ENCODE measurements at regions not wholly inside any gene's neighbourhood (a gene's known extent, or its start where the extent isn't known, plus 50 kb on each side); places are given as distances from the start of the nearest gene placed in this dataset.
"Not testable (repeated sequence)": the region's sequence is repeated elsewhere in the genome, so short reads cannot be mapped to it uniquely, and the experiment has no call there.

- Mint-ChIP-seq H3K36me3 (no peaks in the 10 kb centered on the region), H3K4me1 (no peaks in the 10 kb centered on the region), H3K27ac (no peak overlapping the region), H3K4me3 (no peak overlapping the region), H3K27me3 (ENCODE audit: low read depth) (peaks cover 2% of the 10 kb centered on the region), H3K9me3 (no peaks in the 10 kb centered on the region)
- no peak for TF ChIP-seq CTCF (IDR thresholded peaks at IDR 0.05; ENCODE audit: unreplicated experiment)
- DNase-seq (ENCODE audit: low spot score in 2 of 2, unreplicated experiment in 2 of 2): no peak
These were observed 86.4 kb upstream of the SEZ6L start for GRCh38 chr22:26082866-26083265.

- H3K4me3 Mint-ChIP-seq: no peak overlapping the region
- DNase-seq (ENCODE audit: low spot score in 2 of 2, unreplicated experiment in 2 of 2): no peak
- no peaks in the 10 kb centered on the region for H3K4me1 Mint-ChIP-seq
- H3K27me3 Mint-ChIP-seq (ENCODE audit: low read depth): peaks cover 15% of the 10 kb centered on the region
- no peak for TF ChIP-seq CTCF (IDR thresholded peaks at IDR 0.05; ENCODE audit: unreplicated experiment)
- H3K27ac Mint-ChIP-seq: no peak overlapping the region
- no peaks in the 10 kb centered on the region for H3K9me3 Mint-ChIP-seq
- no peaks in the 10 kb centered on the region for H3K36me3 Mint-ChIP-seq
These were observed 82.9 kb upstream of the SEZ6L start for GRCh38 chr22:26086359-26086758.

GRCh38 chr22:26087816-26088215 lies 81.4 kb upstream of the SEZ6L start:
- H3K36me3 Mint-ChIP-seq: no peaks in the 10 kb centered on the region
- no peak for TF ChIP-seq CTCF (IDR thresholded peaks at IDR 0.05; ENCODE audit: unreplicated experiment)
- H3K27me3 Mint-ChIP-seq (ENCODE audit: low read depth): peaks cover 22% of the 10 kb centered on the region
- H3K9me3 Mint-ChIP-seq: no peaks in the 10 kb centered on the region
- H3K27ac Mint-ChIP-seq: no peak overlapping the region
- no peak overlapping the region for H3K4me3 Mint-ChIP-seq
- DNase-seq (ENCODE audit: low spot score in 2 of 2, unreplicated experiment in 2 of 2): no peak
- no peaks in the 10 kb centered on the region for H3K4me1 Mint-ChIP-seq

DNA sequence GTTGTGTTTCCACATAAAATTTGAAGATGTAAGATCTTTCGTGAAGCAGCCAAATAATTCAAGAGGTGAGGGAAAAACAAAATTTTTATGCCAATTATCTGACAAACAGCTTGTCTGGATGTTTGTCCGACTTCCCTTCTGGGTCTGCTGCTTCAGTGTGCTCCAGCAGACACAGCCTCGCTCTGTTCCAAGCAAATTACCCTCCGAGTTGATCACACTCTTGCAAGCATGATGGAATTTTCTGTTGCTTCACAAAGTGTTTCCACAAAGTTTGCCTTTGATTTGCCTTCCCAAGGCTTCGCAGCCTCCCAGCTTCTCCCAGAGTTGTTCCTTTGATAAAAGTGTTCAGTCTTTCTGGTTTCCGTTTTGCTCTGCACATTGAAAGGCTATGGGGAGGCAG lies 78.4 kb upstream of the SEZ6L start:
- no peaks in the 10 kb centered on the region for H3K9me3 Mint-ChIP-seq
- no peak for TF ChIP-seq CTCF (IDR thresholded peaks at IDR 0.05; ENCODE audit: unreplicated experiment)

DNA sequence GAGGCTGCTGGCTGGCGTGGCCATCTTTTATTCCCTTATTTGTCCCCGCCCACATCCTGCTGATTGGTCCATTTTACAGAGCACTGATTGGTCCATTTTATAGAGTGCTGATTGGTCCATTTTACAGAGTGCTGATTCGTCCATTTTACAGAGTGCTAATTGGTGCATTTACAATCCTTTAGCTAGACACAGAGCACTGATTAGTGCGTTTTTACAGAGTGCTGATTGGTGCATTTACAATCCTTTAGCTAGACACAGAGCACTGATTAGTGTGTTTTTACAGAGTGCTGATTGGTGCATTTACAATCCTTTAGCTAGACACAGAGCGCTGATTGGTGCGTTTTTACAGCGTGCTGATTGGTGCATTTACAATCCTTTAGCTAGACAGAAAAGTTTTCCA lies 74.8 kb upstream of the SEZ6L start:
- not testable (repeated sequence) for H3K4me3 Mint-ChIP-seq; H3K36me3 Mint-ChIP-seq; DNase-seq (ENCODE audit: low spot score in 2 of 2, unreplicated experiment in 2 of 2); H3K9me3 Mint-ChIP-seq; H3K4me1 Mint-ChIP-seq; H3K27ac Mint-ChIP-seq
- H3K27me3 Mint-ChIP-seq (ENCODE audit: low read depth): peaks cover 21% of the 10 kb centered on the region

More for the DNA sequence above, 78.4 kb upstream of the SEZ6L start:
- DNase-seq (ENCODE audit: low spot score in 2 of 2, unreplicated experiment in 2 of 2): no peak
- Mint-ChIP-seq H3K36me3 (no peaks in the 10 kb centered on the region), H3K4me1 (no peaks in the 10 kb centered on the region), H3K27ac (no peak overlapping the region), H3K27me3 (ENCODE audit: low read depth) (peaks cover 24% of the 10 kb centered on the region), H3K4me3 (no peak overlapping the region)

DNA sequence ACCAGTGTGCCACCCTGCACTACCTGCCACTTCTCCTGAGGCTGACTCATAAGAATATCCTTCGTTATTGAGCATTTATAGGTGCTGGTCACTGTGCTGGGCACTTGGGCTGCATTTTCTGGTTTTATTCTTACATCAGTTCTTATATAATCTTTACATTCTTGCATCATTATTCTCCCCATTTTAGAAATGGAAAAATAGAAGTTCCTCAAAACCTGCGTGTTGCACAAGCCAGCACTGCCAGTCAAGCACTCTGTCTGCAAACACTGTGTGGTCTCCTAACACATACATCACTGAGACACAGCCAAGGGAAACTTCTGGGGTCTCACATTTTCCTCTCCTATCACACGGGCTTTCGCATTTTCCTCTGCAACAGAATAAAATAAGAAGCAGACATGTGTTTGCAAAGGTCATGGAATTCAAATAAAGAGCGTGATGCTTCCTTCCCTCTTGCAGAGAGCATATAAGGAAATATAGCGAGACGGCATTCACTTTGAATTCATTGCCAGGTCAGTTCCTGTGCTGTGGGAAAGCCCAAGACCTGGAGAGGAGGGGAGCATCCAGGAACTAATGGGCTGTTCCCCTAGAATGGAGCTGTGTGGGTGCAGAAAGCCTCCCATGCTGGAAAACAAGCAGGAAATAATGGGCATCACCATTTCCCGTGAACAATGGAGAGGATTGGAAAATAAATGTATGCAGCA lies 73.9 kb upstream of the SEZ6L start:
- Mint-ChIP-seq H3K4me1 (no peaks in the 10 kb centered on the region), H3K27ac (no peak overlapping the region), H3K9me3 (no peaks in the 10 kb centered on the region), H3K4me3 (no peak overlapping the region), H3K27me3 (ENCODE audit: low read depth) (peaks cover 22% of the 10 kb centered on the region), H3K36me3 (no peaks in the 10 kb centered on the region)
- no peak for DNase-seq (ENCODE audit: low spot score in 2 of 2, unreplicated experiment in 2 of 2)
- TF ChIP-seq CTCF (IDR thresholded peaks at IDR 0.05; ENCODE audit: unreplicated experiment): no peak
